Sigmoid colon (tissue), 4 donors: ENCODE measurements at regions not wholly inside any gene's neighbourhood (a gene's known extent, or its start where the extent isn't known, plus 50 kb on each side); places are given as distances from the start of the nearest gene placed in this dataset.

Experiments used
- CTCF ChIP-seq, 4 experiments: fragments of 450-650 bp in 3 of 4; fragments of 200-600 bp in 1 of 4; IDR thresholded peaks; one replicate each; pipeline ENCODE4 v1.5.1; 2016 to 2019; ENCODE audit warnings: antibody characterized with exemption in 4 of 4, mild to moderate bottlenecking in 3 of 4, moderate library complexity in 2 of 4
- POLR2AphosphoS5 ChIP-seq, 4 donors: sonication (generic); formaldehyde crosslinking; IDR thresholded peaks; one replicate each; pipeline ENCODE4 v1.6.1; 2017; ENCODE audit warnings: antibody characterized with exemption in 4 of 4

GRCh38 chr5:163888366-163888765, 382.9 kb downstream of the MAT2B start:
- TF ChIP-seq CTCF (IDR thresholded peaks at IDR 0.05), result no peak
- TF ChIP-seq POLR2AphosphoS5 (IDR thresholded peaks at IDR 0.05), result no peak
